Ectodermal cell (in vitro differentiated cells): ENCODE measurements at regions not wholly inside any gene's neighbourhood (a gene's known extent, or its start where the extent isn't known, plus 50 kb on each side); places are given as distances from the start of the nearest gene placed in this dataset.
"Not testable (repeated sequence)": the region's sequence is repeated elsewhere in the genome, so short reads cannot be mapped to it uniquely, and the experiment has no call there.

Source experiments
- H3K27ac ChIP-seq: 2 replicates; pipeline ENCODE4 v1.7.0; 2013; ENCODE audit warnings: mild to moderate bottlenecking, low read depth, low read length; ENCODE audit not compliant: insufficient read depth, poor library complexity, severe bottlenecking
- H3K27me3 ChIP-seq: 2 replicates; pipeline ENCODE4 v1.7.0; 2013; ENCODE audit warnings: mild to moderate bottlenecking, low read length; ENCODE audit not compliant: insufficient read depth, control insufficient read depth, poor library complexity, severe bottlenecking
- H3K36me3 ChIP-seq: one replicate; pipeline ENCODE4 v1.7.0; 2013; ENCODE audit warnings: low read length; ENCODE audit not compliant: control insufficient read depth, insufficient read depth
- H3K4me1 ChIP-seq: one replicate; pipeline ENCODE4 v1.7.0; 2013; ENCODE audit warnings: low read length; ENCODE audit not compliant: control insufficient read depth, insufficient read depth
- H3K4me3 ChIP-seq: 2 replicates; pipeline ENCODE4 v1.7.0; 2013; ENCODE audit warnings: low read depth, low read length, control low read depth; ENCODE audit not compliant: insufficient read depth
- H3K9me3 ChIP-seq: 2 replicates; pipeline ENCODE4 v1.7.0; 2013; ENCODE audit warnings: mild to moderate bottlenecking, low read length, moderate library complexity; ENCODE audit not compliant: control insufficient read depth
- WGBS, 2 experiments: methylation state at CpG; one replicate each; pipeline ENCODE4 v1.1.7; 2013; ENCODE audit warnings: missing lambda C conversion rate in 2 of 2; 5-methylcytosine and 5-hydroxymethylcytosine counted together

- no peaks in the 10 kb centered on the region for H3K9me3 ChIP-seq
- no peaks in the 10 kb centered on the region for H3K36me3 ChIP-seq
- no peaks in the 10 kb centered on the region for H3K4me1 ChIP-seq
- no peak overlapping the region for H3K4me3 ChIP-seq
- H3K27ac ChIP-seq = no peak overlapping the region
- WGBS, 2 experiments = 87 to 91% methylated on average over 7 of the region's 7 CpGs
- no peaks in the 10 kb centered on the region for H3K27me3 ChIP-seq
Measured at GRCh38 chr10:117619223-117619622, 76.7 kb downstream of the EMX2 start.

DNA sequence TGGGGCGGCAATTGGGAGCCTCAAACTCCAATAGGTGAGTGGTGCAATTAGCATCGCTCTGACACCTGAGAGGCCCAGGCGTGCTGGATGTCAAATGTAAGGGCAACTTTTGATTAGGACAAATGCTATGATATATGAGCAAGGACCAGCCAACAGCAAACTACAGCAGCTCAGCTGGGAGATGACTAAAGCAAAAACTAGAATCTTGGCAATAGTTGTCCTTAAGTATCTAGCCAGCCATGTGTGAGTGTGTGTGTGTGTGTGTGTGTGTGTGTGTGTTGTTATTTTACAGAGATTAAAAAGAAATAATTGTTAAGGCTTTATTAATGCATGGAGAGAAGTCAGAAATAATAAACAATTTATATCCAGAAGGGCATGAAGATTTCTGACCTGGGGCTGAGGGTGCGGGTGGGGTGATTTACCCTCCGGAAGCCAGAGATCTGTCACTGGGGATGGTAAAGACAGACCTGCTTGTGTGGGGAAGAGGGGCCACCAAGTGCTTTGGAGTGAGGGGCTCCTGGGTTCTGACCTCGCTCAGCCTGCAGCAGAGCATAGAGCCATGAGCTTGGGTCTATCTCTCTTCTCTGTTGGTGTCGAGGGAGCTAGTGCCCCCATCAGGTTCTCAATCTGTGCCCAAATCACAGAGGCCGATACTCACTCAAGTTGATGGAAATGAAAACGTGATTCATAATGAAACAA lies 77.3 kb downstream of the EMX2 start:
- no peaks in the 10 kb centered on the region for H3K9me3 ChIP-seq
- H3K4me3 ChIP-seq = no peak overlapping the region
- no peaks in the 10 kb centered on the region for H3K4me1 ChIP-seq
- H3K36me3 ChIP-seq = no peaks in the 10 kb centered on the region
- no peak overlapping the region for H3K27ac ChIP-seq
- no peaks in the 10 kb centered on the region for H3K27me3 ChIP-seq
- WGBS, 2 experiments = 93 to 95% methylated on average over 9 of the region's 9 CpGs

GRCh38 chr10:117621196-117621595 lies 78.7 kb downstream of the EMX2 start:
- no peaks in the 10 kb centered on the region for H3K4me1 ChIP-seq
- no peaks in the 10 kb centered on the region for H3K36me3 ChIP-seq
- 95% methylated on average over 7 of the region's 7 CpGs for WGBS, 2 experiments
- H3K27ac ChIP-seq = no peak overlapping the region
- no peaks in the 10 kb centered on the region for H3K9me3 ChIP-seq
- H3K4me3 ChIP-seq = no peak overlapping the region
- no peaks in the 10 kb centered on the region for H3K27me3 ChIP-seq

DNA sequence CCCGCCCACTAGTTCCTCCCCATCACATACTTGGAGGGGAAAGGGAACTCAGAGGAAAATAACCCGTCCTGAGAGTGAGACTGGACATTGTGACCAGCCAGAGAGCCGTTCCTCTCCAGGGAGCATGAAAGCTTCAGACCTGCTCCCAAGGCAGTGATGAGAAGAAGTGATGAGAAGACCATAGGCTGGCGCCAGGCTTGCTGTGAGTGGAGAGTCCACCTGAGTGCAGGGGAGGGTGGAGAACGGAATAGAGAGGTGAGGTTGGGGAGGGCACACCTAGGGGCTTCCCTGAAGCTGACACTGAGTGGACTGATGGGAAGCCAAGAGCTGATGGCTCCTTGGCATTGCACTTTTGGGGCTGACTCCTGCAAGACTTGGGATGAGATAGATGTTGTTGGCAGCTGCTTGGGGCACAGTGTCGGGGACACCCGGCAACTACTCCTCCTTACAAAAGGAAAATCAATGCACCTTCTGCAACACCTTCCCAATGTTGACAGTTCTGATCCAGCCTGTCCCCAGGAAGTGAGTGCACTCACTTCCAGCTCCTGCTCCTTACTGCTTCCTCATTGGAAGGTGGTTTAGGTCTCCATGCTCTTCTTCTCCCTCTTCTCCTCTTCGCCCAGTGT lies 79.4 kb downstream of the EMX2 start:
- 88% methylated on average over 7 to 8 of the region's 8 CpGs for WGBS, 2 experiments
- Histone ChIP-seq H3K27ac (no peak overlapping the region), H3K4me1 (no peaks in the 10 kb centered on the region), H3K36me3 (no peaks in the 10 kb centered on the region), H3K9me3 (no peaks in the 10 kb centered on the region), H3K27me3 (no peaks in the 10 kb centered on the region), H3K4me3 (no peak overlapping the region)

DNA sequence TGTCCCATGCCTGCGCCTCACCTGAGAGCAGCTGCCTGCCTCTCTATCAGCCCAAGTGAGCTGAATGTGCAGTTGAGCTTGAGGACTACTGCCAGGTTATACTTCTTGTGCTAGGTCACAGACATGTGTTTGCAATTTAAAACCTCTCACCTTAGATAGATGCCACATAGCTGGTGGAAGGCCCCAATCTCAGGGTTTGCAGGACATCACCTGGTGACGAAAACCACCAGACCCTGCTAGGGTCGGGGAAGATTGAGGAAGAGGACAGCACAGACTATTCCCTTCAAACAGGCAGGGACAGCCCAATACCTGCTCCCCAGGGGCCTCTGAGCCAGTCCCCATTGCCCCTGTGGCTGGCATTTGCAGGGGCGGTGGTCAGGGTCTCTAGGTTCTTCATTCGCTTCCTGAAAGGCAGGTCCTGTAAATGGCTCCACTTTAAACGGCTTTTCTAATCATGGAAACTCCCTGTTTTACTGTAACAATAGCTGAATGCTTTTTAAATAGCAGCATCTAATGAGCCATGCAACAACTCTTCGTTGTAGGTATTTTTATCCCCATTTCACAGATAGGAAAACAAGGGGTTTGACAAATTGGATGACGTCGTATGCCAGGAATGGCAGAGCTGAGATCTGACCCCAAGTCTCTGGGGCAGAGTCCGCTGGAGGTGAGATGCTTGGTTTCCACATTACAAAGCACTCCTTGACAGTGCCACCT lies 80.1 kb downstream of the EMX2 start:
- Histone ChIP-seq H3K27ac (no peak overlapping the region), H3K4me3 (no peak overlapping the region), H3K36me3 (no peaks in the 10 kb centered on the region), H3K4me1 (no peaks in the 10 kb centered on the region), H3K9me3 (no peaks in the 10 kb centered on the region), H3K27me3 (no peaks in the 10 kb centered on the region)
- 90 to 91% methylated on average over 10 of the region's 10 CpGs for WGBS, 2 experiments

DNA sequence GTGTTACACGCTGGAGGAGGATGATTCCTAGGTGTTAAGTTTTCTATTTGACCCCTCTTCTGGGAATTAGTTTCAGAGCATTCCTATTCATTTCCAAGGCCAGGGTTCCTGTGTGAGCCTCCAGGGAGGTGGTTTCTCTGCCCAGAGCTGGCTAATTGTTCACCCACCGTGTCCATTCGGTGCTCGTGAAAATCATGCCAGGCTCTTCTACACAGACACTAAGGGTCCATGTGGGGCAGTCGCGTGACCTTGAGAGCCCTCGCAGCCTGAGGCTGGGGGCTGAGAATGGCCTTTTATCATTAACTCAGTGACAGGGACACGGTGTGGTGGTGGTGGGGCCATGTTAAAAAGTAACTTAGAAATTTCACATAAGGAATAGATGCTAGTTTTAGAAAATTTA lies 83.7 kb downstream of the EMX2 start:
- WGBS, 2 experiments = 85 to 95% methylated on average over 8 of the region's 8 CpGs
- no peaks in the 10 kb centered on the region for H3K36me3 ChIP-seq
- no peak overlapping the region for H3K27ac ChIP-seq
- H3K4me3 ChIP-seq = no peak overlapping the region
- H3K27me3 ChIP-seq = no peaks in the 10 kb centered on the region
- H3K4me1 ChIP-seq = no peaks in the 10 kb centered on the region
- no peaks in the 10 kb centered on the region for H3K9me3 ChIP-seq

- H3K4me3 ChIP-seq = no peak overlapping the region
- no peak overlapping the region for H3K27ac ChIP-seq
- no peaks in the 10 kb centered on the region for H3K27me3 ChIP-seq
- H3K9me3 ChIP-seq = no peaks in the 10 kb centered on the region
- no peaks in the 10 kb centered on the region for H3K4me1 ChIP-seq
- H3K36me3 ChIP-seq = no peaks in the 10 kb centered on the region
- WGBS, 2 experiments = 95 to 96% methylated on average over 4 of the region's 4 CpGs
Measured at GRCh38 chr10:117627561-117627960, 85.0 kb downstream of the EMX2 start.

DNA sequence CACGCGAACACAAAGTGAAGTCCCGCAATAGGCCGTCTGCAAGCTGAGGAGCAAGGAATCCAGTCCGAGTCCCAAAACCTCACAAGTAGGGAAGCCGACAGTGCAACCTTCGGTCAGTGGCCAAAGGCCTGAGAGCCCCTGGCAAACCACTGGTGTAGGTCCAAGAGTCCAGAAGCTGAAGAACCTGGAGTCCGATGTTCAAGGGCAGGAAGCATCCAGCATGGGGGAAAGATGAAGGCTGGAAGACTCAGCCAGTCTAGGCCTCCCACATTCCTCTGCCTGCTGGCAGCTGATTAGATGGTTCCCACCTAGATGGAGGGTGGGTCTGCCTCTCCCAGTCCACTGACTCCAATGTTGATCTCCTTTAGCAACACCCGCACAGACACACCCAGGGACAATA lies 87.2 kb downstream of the EMX2 start:
- 93 to 97% methylated on average over 9 of the region's 9 CpGs for WGBS, 2 experiments
- H3K27ac ChIP-seq, H3K9me3 ChIP-seq: not testable (repeated sequence)

GRCh38 chr10:117631276-117632145 lies 89.0 kb downstream of the EMX2 start:
- H3K4me1 ChIP-seq = no peaks in the 10 kb centered on the region
- H3K4me3 ChIP-seq = no peak overlapping the region
- H3K27ac ChIP-seq = no peak overlapping the region
- H3K27me3 ChIP-seq = no peaks in the 10 kb centered on the region
- WGBS, 2 experiments = 92% methylated on average over 10 to 11 of the region's 11 CpGs
- no peaks in the 10 kb centered on the region for H3K9me3 ChIP-seq
- H3K36me3 ChIP-seq = no peaks in the 10 kb centered on the region

More for the DNA sequence above, 87.2 kb downstream of the EMX2 start:
- not testable (repeated sequence) for H3K4me3 ChIP-seq, H3K27me3 ChIP-seq, H3K36me3 ChIP-seq, H3K4me1 ChIP-seq

DNA sequence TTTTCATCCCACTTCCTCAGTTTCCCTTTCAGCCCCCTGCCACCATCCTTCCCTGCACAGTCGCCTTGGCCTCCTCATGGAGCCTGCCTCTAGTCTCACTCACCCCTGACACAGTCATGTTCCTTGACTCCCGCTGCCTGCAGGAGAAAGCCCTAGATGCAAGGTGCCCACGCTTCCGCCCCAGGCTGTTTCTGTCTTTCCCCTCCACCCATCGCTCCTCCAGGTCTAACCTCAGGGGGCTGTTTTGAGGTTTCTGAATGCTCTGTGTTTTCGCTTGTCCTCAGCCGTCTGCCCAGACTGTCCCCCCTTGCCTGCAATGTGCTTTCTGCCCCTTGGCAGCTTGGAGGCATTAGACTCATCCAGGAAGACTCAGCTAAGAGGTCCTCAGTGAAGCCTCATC lies 89.9 kb downstream of the EMX2 start:
- Histone ChIP-seq H3K4me1 (no peaks in the 10 kb centered on the region), H3K27ac (no peak overlapping the region), H3K36me3 (no peaks in the 10 kb centered on the region), H3K27me3 (no peaks in the 10 kb centered on the region), H3K4me3 (no peak overlapping the region), H3K9me3 (no peaks in the 10 kb centered on the region)
- 94 to 95% methylated on average over 7 of the region's 7 CpGs for WGBS, 2 experiments
